GM12878 (cell line): ENCODE measurements at regions not wholly inside any gene's neighbourhood (a gene's known extent, or its start where the extent isn't known, plus 50 kb on each side); places are given as distances from the start of the nearest gene placed in this dataset.

ENCODE experiments used
- ATAC-seq: fragments of 200-7000 bp; cut with Tn5 transposase; 3 replicates; pipeline ENCODE4 v1.9.1; 2020; ENCODE audit warnings: mild to moderate bottlenecking, moderate library complexity
- BruUV-seq: library from RNA; stranded (reverse); fragments of 400-500 nt; replicated peaks from 2 replicates; lab custom pipeline; 2021; lab: Mats Ljungman, UMichigan
- CTCF ChIA-PET: fragments of 300-600 bp; sonication (Branson Sonifier 250); formaldehyde crosslinking; extraction: SDS; loops from one replicate; lab custom pipeline; 2021; ENCODE audit warnings: inconsistent platforms; lab: Yijun Ruan, JAX
- POLR2A ChIA-PET: fragments of 350-600 bp; formaldehyde crosslinking; extraction: SDS; loops from one replicate; lab custom pipeline; 2021; ENCODE audit warnings: inconsistent platforms; lab: Charles Lee
- RAD21 ChIA-PET: fragments of 300-600 bp; sonication (Branson Sonifier 250); formaldehyde crosslinking; loops from one replicate; lab custom pipeline; 2023; ENCODE audit warnings: antibody characterized with exemption; ENCODE audit not compliant: unreplicated experiment; lab: Charles Lee
- SMC1A ChIA-PET: fragments of 300-600 bp; sonication (Branson Sonifier 250); formaldehyde crosslinking; loops from one replicate; lab custom pipeline; 2023; ENCODE audit not compliant: unreplicated experiment, uncharacterized antibody; lab: Charles Lee
- DNase-seq: peaks from one replicate; pipeline ENCODE4 v3.0.0-alpha.2; 2011; ENCODE audit warnings: low read depth, low spot score
- FAIRE-seq: peaks from 3 replicates; lab custom pipeline; 2011; peaks lifted over from hg19 to GRCh38; lab: Jason Lieb, UNC
- H2AFZ ChIP-seq: 2 replicates; pipeline ENCODE4 v1.6.0; 2011; ENCODE audit warnings: low read depth, low read length, control low read depth; ENCODE audit not compliant: control insufficient read depth
- H3K27ac ChIP-seq: 2 replicates; pipeline ENCODE4 v1.5.1; 2011; ENCODE audit warnings: control low read depth; ENCODE audit not compliant: control insufficient read depth, insufficient read depth
- H3K27me3 ChIP-seq, 2 experiments: replicated peaks in 1 of 2; 2 replicates each; pipeline versions ENCODE4 v1.6.0 to v1.6.1; 2011; ENCODE audit warnings: low read length in 1 of 2; ENCODE audit not compliant: control insufficient read depth in 2 of 2, insufficient read depth in 2 of 2
- H3K36me3 ChIP-seq, 2 experiments: 2 replicates each; pipeline ENCODE4 v1.5.1; 2011; ENCODE audit warnings: low read length in 1 of 2; ENCODE audit not compliant: control insufficient read depth in 2 of 2, insufficient read depth in 2 of 2
- H3K4me1 ChIP-seq: 2 replicates; pipeline ENCODE4 v1.6.1; 2011; ENCODE audit warnings: mild to moderate bottlenecking, low read length, moderate library complexity, mixed read lengths; ENCODE audit not compliant: control insufficient read depth, insufficient read depth
- H3K4me2 ChIP-seq: 2 replicates; pipeline ENCODE4 v1.6.0; 2011; ENCODE audit warnings: control low read depth; ENCODE audit not compliant: control insufficient read depth, insufficient read depth
- H3K4me3 ChIP-seq: fragments of 200-600 bp; sonication (generic); 2 replicates; pipeline ENCODE4 v1.5.1; 2016
- H3K79me2 ChIP-seq: 2 replicates; pipeline ENCODE4 v1.6.0; 2011; ENCODE audit warnings: low read length; ENCODE audit not compliant: control insufficient read depth, insufficient read depth
- H3K9ac ChIP-seq: 2 replicates; pipeline ENCODE4 v1.8.0; 2011; ENCODE audit warnings: low read length, control low read depth, mixed read lengths; ENCODE audit not compliant: control insufficient read depth, insufficient read depth
- H3K9me3 ChIP-seq: replicated peaks from 3 replicates; pipeline ENCODE4 v1.5.1; 2011; ENCODE audit warnings: mild to moderate bottlenecking, low read length; ENCODE audit not compliant: control insufficient read depth, insufficient read depth
- H4K20me1 ChIP-seq: 2 replicates; pipeline ENCODE4 v1.6.0; 2011; ENCODE audit not compliant: control insufficient read depth, insufficient read depth
- BCL11A ChIP-seq: IDR thresholded peaks from 2 replicates; pipeline ENCODE4 v1.6.1; 2011; ENCODE audit warnings: low read depth, low read length
- CBX3 ChIP-seq: fragments of 200-600 bp; sonication (generic); IDR thresholded peaks from 2 replicates; pipeline ENCODE4 v1.6.1; 2016; ENCODE audit warnings: low read depth, borderline replicate concordance
- FOXK2 ChIP-seq: fragments of 450-650 bp; IDR thresholded peaks from 2 replicates; pipeline ENCODE4 v1.6.1; 2017; ENCODE audit warnings: mild to moderate bottlenecking, moderate library complexity
- PAX5 ChIP-seq: IDR thresholded peaks from 2 replicates; pipeline ENCODE4 v1.6.1; 2011; ENCODE audit warnings: low read depth, low read length, borderline replicate concordance
- PBX3 ChIP-seq: IDR thresholded peaks from 2 replicates; pipeline ENCODE4 v1.6.1; 2011; ENCODE audit warnings: mild to moderate bottlenecking, low read depth, low read length, moderate library complexity; ENCODE audit not compliant: insufficient replicate concordance
- RAD51 ChIP-seq: fragments of 450-650 bp; IDR thresholded peaks from 2 replicates; pipeline ENCODE4 v1.6.1; 2016; ENCODE audit warnings: moderate library complexity, mild to moderate bottlenecking, inconsistent platforms
- REST ChIP-seq: IDR thresholded peaks from 2 replicates; pipeline ENCODE4 v1.6.1; 2012; ENCODE audit warnings: mild to moderate bottlenecking, low read depth, low read length
- SRF ChIP-seq, 2 experiments: IDR thresholded peaks; 2 replicates each; pipeline ENCODE4 v1.6.1; 2011; ENCODE audit warnings: low read depth in 2 of 2, low read length in 2 of 2, mild to moderate bottlenecking in 1 of 2, moderate library complexity in 1 of 2
- YY1 ChIP-seq: IDR thresholded peaks from 2 replicates; pipeline ENCODE4 v1.6.1; 2011; ENCODE audit warnings: low read depth, mild to moderate bottlenecking, low read length
- ZNF384 ChIP-seq: IDR thresholded peaks from 2 replicates; pipeline ENCODE4 v1.6.1; 2012; ENCODE audit warnings: low read depth, mild to moderate bottlenecking, low read length, improper control_type of control experiment, borderline replicate concordance
- ZNF622 ChIP-seq: fragments of 450-650 bp; IDR thresholded peaks from 2 replicates; pipeline ENCODE4 v1.6.1; 2017; ENCODE audit warnings: mild to moderate bottlenecking, inconsistent platforms
- WGBS: methylation state at CpG from one replicate; pipeline ENCODE4 v1.1.6; 2016; ENCODE audit warnings: low lambda C conversion rate; ENCODE audit not compliant: insufficient replicate concordance, insufficient coverage; ENCODE audit errors: missing lambda C conversion rate; 5-methylcytosine and 5-hydroxymethylcytosine counted together
- in situ Hi-C: fragments of 300-500 bp; cut with MboI; formaldehyde crosslinking; loops from 9 replicates; pipeline ENCODE4 v1.14.3; 2018; ENCODE audit warnings: mixed read lengths
- intact Hi-C: fragments of 100-400 bp; cut with micrococcal nuclease; formaldehyde crosslinking; loops from one replicate; pipeline ENCODE4 v1.14.2; 2022; ENCODE audit not compliant: unreplicated experiment

- H3K36me3 ChIP-seq = no peaks in the 10 kb centered on the region
- BruUV-seq = no TSS peak
- ChIA-PET CTCF (no interaction called here), POLR2A (no interaction called here), RAD21 (interaction anchor here (1.4 kb wide), 1 partner anchor 84 kb away, joined by 5 read pairs; no protein-coding TSS in a partner anchor), SMC1A (interaction anchor here (0.8 to 1.4 kb wide), 4 partner anchors 20 to 180 kb away, joined by 3 to 5 read pairs (median 3); partner anchors contain the start of gene MYEOV)
- WGBS = 58% methylated on average over 15 of the region's 17 CpGs
- no peaks in the 10 kb centered on the region for H3K9me3 ChIP-seq
- H3K4me2 ChIP-seq = peak overlapping the region; percentile 42
- intact Hi-C loops = no loop called here
- H3K79me2 ChIP-seq = no peaks in the 10 kb centered on the region
- H3K4me3 ChIP-seq = no peak overlapping the region
- no peak for TF ChIP-seq BCL11A
- no peak for TF ChIP-seq FOXK2
- no peak for TF ChIP-seq ZNF384
- no peak for TF ChIP-seq REST
- no peak for TF ChIP-seq CBX3
- no peak for TF ChIP-seq SRF (IDR thresholded peaks at IDR 0.05; ENCODE audit: low read depth in 2 of 2, low read length in 2 of 2)
- TF ChIP-seq ZNF622 = no peak
- TF ChIP-seq PAX5 = no peak
- TF ChIP-seq YY1 = no peak
- no peak for TF ChIP-seq RAD51
- TF ChIP-seq PBX3 = no peak
- H4K20me1 ChIP-seq = no peaks in the 10 kb centered on the region
- no peak overlapping the region for H3K27ac ChIP-seq
- H3K4me1 ChIP-seq = no peaks in the 10 kb centered on the region
- in situ Hi-C loops = no loop called here
- DNase-seq (no peak), ATAC-seq (no peak), FAIRE-seq (no peak)
- H3K9ac ChIP-seq = no peak overlapping the region
- peak overlapping the region; percentile 55 for H2AFZ ChIP-seq
- no peaks in the 10 kb centered on the region; a peak in 1 of 4 replicates for H3K27me3 ChIP-seq
Measured at GRCh38 chr11:69381681-69382130, 87.8 kb downstream of the MYEOV start.
